Kidney capillary endothelial cell (primary cell): ENCODE measurements at regions not wholly inside any gene's neighbourhood (a gene's known extent, or its start where the extent isn't known, plus 50 kb on each side); places are given as distances from the start of the nearest gene placed in this dataset.

Source experiments
- DNase-seq: peaks from one replicate; pipeline ENCODE4 v3.0.0-alpha.2; 2018; ENCODE audit warnings: low spot score

DNA sequence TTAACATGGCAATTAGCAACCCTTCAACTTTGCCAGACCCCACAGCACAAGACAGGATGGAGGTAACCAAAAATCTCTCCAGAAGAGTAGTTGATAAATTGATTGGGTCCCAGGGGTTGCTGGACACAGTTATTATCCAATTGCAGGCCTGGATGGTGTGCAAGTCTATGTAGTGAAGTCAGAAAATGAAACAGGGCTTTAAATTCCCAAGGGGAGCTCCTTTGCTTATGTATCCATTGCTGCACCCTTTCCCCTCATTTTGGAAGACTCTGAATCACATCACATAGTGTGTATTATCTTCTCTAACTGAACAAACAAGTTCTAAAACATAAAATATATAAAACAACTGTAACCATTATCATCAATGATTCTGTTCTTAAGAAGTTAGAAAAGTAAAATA is 550.2 kb downstream of the LMO4 start:
- no peak for DNase-seq

DNA sequence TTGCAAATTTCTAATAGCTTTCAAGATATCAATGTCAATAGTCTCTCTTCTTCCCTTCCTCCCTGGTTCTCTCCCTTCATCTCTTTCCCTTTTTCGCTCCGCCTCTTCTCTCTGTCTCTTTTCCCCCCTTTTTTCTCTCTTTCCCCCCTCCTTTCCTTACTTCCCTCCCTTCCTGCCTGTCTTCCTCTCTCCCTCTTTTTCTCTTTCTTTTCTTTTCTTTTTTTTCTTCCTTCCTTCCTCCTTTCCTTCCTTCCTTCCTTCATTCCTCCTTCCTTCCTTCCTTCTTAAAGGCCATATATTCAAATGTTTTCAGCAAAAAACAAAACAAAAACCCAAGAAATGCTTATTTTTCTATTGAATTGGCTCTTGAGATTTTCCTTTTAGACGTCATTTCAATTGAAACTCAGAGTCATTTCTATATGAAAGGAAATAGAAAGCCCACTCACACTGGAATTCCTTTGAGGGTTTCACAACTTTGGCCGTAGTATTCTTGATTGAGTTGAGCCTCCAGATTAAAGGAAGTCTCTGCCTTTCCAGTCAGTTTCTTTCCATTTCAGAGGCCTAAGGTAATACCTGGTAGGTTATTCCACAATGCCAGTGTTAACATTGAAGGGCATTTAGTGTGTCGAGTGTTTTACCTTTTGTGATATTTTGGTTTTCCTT is 551.5 kb downstream of the LMO4 start:
- DNase-seq = no peak

DNA sequence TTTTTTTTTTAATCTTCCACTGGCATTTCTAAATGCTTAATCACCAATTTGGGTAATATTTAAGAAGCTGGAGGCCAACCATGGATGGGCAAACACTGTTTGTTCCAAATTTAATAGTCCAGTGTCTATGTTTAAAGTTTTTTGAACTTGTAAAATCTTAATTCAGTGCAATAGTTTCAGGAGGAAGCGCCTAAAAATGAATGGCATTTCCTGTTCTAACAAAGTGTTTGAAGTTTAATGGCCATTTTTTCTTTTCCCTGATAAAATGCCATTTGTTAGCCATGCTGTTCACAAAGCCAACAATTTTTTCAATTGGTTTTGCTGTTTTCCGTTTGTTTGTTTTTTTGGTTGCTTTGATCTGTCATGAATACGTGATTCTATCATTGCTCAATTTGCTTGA is 552.1 kb downstream of the LMO4 start:
- DNase-seq = no peak

DNA sequence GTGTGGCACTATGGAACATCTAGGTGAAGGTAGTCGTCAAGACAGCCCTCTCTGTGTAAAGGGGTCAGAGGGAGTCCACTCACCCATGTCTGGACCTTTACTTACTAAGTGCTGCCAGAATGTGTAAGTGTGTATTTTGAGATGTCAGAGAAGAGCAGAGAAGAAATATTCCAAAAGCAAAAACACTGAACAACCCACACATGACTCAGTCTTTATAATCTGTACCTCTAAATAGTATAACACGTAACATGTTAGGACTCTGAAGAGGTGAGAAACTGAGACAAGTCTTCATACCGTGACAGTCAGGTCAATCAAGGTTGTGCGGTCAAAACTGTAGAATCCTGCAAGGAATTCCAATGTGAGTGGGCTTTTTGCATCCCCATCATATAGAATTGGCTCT is 555.2 kb downstream of the LMO4 start:
- no peak for DNase-seq

DNA sequence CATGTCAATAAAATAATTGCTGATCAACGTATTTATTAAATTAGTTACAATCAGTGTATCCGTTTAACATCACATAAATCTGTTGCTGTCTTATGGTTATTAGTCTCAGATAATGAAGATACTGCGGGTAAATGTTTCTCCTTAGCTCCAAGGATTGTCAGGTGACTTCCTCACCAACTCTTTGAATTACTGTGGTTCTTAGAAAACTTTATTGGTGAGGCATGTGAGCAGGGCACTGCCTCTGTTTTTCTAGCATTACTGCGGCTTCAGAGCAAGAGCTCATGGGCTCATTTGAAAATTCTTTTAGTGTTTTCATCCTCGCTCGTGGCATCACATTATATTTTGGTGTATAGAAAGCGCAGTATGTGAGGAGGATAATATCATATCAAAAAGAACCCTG is 555.9 kb downstream of the LMO4 start:
- no peak for DNase-seq

DNA sequence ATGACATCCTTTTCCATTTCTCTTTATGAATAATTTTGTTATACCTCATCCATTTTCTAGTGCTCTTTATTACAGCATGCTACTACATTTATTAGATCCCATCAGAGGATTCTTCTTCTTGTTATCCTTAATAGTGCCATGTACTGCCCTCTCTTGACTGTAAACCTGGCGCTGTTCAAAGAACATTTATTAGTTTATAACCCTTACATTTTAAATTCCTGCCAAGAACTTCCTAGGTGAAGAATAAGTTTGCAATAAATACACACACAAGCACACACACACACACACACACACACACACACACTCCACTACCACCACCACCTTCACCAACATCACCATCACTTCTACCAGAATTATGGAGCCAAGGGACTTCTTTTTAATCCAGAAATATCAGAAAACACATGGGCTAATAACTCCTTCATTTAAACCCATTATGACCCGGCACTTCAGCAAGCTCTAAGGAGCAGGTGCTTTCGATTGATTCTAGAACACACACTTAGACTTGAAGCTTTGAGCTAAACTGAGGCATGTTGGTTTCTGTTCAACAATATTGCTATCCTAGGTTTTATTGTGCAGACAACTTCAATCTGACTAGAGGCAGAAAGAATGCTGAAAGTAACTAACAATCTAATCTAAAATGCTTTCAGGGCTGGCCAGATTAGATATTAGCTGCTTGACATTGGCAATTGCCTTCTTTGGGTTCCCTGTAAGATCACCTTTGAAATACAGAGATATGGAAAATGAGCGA is 556.8 kb downstream of the LMO4 start:
- no peak for DNase-seq

DNA sequence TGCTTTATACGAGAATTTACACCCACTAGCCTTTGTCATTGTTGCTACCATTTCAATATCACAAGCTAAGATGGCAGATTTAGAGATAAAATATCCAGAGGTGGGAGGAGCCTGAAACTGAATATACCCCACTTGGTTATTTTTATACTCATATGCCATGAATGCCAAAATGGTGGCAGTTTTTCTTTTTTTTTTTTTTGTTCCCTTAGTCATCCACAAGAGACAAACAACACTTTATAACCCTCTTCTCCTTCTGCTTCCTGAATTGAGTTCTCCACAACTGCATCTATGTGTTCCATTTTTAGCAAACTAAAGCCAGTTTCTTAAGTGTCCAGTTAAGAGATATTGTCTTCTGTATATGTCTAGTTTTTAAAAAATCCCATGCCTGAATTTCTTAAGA is 558.4 kb downstream of the LMO4 start:
- DNase-seq = no peak

DNA sequence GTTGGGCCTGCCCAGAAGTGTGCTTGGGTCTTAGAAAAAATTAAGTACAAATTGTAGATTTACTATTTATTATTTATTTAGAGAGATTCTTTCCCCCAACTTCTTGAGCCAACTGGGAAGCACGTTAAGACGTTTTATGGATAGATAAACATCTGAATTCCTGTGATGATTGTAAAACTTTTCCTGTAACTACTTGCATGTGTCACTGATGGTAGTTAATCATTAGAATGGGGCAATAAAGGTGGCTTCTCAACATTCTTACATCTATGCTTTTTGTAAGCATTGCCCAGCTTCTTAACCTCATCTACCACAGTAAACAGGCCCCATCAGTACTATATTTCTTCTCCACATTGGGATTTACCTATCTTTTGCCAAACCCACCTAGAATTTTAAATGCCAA is 559.8 kb downstream of the LMO4 start:
- DNase-seq = no peak

DNA sequence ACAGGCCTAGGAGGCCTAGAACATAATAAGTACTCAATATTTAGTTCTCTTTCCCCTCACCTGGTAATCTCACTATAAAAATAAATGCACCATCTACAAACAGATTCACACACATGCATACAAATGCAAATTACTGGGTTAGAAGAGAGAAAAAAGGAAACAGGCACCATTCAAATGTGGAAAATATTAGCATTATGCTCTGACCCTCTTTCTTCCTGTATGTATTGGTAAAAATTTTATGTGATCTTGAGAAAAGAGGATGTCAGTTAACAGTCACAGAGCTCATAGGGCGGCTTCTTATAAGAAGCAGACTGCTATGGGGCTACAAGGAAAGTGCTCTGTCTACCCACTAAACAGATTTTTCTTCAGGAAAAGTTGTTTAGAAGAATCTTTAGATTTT is 565.4 kb downstream of the LMO4 start:
- DNase-seq = no peak

DNA sequence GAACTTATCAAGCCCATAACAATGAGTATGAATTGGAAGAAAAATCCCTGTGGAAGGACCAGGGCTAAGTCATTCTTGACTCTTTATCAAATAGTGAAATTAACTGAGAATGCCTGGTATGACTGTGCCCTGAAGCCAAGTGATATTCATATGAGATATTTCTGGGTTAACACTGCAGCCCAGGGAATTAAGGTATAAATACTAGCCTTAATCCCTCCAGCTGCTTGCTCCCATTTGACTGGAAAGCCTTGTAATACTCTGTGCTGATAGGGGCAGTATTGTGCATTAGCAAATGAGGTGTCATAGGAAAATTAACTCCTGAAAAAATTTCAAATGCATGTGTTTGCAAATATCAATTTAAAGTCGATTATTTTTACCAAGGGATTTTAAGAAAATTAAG is 568.8 kb downstream of the LMO4 start:
- DNase-seq = no peak

DNA sequence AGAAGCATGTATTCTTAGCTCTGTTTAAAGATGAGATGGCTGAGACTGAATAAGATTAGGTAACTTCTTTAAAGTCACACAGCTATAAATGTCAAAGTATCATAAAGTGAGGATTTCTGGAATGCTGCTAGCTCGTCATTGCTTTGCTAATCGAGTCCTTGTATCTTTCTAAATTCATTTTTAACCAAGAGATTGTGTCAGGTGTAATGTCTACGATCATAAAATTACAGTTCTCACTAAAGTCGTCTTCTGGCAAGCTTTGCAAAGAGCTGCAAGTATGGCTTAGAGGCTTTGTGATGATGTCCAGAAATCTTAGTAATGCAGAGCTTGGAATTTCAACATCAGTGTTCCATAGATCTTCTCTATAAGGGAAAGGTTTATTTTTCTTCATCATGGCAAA is 569.8 kb downstream of the LMO4 start:
- no peak for DNase-seq

DNA sequence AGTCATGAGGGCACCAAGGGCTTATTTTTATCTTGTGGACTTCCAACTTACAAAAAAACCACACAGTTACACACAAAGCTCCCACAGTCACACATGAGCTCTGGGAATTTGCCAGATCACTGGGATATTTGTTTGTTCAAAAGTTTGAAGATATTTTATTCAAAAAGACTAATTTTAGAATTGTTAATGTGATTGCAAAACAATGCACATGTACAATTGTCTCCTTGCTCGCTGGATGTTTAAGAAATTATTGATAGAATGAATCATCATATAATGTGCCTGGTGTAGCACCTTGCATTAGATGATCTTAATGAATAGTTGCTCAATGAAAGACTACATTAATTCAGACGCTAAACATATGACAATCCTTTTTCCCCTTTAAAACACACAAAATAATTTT is 570.3 kb downstream of the LMO4 start:
- no peak for DNase-seq

DNA sequence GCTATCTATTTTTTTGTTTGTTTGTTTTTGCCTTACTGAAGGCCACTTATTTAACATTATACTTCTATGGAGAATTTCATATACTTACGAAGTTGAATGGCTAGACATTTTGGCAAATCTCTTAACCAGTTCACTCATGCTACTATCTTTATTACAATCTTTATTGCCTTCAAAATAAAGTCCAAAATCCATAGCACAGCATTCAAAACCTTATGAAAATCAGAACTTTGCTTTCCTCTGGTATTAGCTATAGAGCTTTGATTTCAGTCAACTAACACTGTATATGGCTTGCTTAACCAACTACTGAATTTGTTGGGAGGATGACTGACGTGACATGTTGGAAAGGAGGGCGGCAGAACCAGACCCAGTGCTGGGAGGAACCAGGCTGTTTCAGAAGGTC is 571.1 kb downstream of the LMO4 start:
- no peak for DNase-seq

DNA sequence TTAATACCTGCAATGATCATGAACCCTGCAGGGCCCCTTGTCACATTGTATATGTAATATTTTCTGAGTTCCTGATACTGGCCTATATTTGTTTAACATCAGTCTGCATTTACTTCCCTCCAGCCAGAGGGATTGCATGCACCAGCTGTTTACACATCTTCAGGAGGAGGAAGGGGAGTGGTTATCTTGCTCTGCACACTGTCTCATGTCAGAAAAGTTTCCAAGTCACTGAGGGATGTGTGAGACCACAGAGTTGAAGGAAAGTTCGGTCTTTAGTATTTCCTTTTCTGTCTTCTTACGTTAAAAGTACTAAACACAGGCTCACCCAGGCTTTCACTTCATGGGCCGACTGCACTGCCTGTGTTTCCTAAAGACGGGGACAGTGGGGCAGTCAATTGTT is 574.1 kb downstream of the LMO4 start:
- no peak for DNase-seq

DNA sequence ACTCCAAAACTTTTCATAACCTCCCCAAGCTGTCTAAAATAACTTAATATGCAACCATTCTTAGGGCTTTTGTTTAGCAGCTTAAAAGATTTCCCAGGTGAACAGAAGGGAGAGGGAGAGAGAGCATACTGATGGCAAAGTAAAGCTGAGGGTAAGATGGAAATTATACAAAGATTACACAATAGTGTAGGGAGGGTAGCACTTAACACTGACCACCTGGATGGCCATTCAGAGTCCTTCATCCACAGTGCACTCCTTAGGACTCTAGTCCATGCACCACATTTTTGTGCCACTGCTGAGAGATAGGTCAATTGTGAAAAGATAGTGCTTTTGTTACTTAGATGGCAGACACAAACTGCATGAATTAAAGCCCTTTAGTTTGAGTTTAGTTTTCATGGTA is 574.6 kb downstream of the LMO4 start:
- no peak for DNase-seq

DNA sequence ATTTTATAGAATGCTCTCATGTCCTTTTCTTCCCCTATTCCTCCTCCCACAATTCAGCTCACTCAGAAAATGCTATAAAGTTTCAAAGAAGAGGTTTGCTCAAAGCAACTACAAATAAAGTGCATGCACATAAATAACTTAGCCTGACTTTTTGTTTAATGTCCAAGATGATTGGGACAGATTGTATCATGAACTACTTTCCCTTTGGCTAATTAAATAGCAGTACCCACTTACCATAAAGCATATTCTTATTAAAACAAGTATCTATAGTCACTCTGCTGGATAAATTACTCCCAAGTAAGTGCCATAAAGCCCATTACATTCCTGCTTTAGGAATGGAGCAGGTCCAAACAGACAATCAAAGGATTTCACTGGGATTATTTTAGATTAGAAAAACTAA is 576.0 kb downstream of the LMO4 start:
- no peak for DNase-seq

DNA sequence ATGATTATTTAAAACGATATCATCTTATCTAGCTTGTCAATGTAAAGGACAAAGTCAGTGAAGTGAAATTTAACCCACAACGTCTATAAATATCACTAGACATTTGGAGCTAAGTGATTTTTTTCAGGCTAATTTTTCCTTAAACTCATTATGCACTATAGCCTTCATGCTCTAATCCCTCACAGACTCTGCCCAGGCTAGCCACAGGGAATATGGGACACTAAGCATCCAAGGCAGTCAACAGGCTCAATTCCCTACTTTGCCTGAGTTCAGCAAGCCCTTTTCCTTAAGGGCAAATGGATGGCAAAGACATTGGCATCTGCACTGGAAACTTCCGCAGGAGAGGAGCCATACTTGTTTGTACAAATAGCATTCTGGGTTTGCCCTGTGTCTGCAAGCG is 577.0 kb downstream of the LMO4 start:
- DNase-seq = no peak

DNA sequence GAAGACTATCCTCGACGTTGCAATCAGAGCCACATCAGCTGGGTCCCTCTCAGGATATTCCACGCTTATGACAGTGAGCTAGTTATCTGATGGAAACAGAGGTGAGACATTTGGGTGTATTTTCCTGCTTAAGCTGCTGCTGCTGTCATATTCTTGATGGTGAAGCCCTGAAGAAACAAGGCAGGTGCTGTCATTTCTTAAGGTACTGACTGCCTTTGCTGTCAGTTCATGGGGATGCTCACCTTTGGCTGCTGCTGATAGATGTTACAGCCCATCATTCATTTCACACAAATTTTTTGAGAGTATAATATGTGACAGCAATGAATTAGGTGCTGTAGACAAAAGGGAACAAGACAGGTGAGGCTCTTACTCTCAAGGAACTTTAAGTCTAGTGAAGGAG is 577.4 kb downstream of the LMO4 start:
- no peak for DNase-seq

DNA sequence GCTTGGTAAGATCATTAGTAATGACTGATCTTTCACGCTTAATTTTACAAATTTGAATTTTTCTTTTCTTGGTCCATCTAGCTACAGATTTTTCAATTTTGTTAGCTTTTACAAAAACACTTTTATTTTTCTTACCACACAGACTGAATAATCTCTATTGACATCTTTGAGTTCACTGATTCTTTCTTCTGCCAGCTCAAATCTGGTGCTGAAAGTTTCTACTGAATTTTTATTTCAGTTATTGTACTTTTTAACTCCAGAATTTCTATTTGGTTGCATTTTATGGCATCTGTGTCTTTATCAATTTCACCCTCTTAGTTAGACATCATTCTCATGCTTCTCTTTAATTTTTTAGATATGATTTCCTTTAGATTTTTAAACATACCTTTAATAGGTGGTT is 584.7 kb downstream of the LMO4 start:
- no peak for DNase-seq

DNA sequence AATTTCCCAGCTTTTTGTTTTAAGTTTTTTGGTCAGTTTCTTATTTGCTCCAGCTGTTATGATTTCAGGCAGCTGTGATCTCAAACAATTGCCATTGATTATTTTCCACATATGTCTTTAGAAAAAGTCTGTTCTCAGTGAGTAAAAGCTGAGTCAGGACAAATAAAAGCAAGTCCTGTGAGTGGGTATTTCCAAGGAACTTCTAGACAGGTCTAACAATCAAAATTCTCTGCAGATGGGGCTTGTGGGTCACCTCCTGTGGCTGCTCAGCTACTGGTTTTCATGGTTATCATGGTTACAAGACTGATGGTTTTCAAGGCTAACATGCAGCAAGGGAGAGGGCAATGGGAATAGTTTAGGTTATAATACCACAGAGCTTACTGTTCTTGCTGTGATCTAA is 585.7 kb downstream of the LMO4 start:
- no peak for DNase-seq

DNA sequence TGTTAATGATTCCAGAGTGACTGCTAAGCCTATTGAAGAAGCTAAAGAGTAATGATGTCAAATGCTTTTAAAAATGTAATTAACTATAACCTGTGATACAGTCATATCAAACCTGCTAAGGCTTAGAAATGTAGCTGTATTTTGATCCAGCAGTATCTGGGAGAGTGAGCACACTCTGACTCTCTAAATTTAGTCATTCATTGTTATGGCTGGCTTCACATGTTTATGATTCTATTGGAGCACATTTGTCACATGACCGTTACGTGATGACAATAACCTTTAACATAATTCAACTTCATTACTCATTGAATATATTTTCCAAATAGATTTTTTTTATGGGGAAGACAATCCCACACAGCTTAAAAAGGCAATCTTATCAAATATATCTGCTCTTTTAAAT is 587.1 kb downstream of the LMO4 start:
- no peak for DNase-seq

DNA sequence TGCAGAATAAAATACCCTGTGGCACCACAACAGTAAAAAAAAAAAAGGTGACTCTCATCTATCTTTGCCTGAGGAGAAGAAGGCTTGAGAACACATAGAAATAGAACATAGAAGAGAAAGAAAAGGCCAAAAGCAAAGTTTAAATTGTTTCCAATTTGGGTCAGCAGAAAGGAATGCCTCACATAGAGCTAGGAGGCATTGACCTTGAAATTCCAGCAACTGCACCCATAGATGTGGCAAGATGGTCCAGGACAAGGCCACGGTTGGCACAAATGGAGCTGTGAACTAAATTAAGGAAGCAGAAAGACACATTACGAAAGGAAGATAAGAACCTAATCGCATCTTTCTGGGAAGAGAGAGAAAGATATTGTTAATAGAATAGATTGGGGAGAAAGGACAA is 588.3 kb downstream of the LMO4 start:
- DNase-seq = no peak

DNA sequence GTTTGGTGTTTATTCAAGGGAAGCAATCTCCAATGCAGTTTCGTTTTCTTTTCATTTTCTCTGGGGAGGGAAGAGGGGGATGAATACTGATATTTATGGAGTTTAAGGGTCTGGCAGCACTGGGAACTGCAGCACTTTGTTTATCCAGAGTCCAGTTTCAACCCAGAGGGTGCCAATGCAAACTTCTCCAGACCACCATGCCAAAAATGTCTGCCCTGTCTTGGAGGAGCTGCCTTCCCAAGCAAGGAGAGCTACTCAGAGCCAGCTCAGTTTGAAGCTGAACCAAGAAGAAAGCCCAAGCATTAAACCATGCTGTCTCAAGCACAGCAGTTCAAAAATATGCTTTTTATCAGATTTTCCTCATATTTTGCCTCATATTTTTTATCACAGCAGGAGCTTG is 589.7 kb downstream of the LMO4 start:
- DNase-seq = no peak

DNA sequence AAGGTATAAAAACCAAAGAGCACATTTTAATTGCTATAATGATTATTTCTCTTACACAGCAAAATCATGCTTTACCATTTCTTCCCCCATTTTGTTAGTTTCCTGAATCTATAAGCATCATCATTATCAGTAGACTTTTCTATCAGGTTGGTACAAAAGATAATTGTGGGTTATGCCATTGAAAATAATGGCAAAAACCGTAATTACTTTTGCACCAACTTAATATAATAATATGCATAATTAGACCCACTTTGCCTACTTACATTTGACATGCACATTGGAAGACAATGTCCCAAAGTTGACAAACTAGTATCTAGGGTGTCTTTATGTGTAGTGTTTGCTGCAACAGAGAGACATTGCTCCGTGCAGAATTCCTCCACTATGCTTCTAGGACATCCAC is 594.2 kb downstream of the LMO4 start:
- no peak for DNase-seq
